Mesendoderm (in vitro differentiated cells): ENCODE measurements at regions not wholly inside any gene's neighbourhood (a gene's known extent, or its start where the extent isn't known, plus 50 kb on each side); places are given as distances from the start of the nearest gene placed in this dataset.

Experiments
- DNase-seq: peaks from one replicate; pipeline ENCODE4 v3.0.0; 2013
- H2AK5ac ChIP-seq: 2 replicates; pipeline ENCODE4 v1.6.1; 2013; ENCODE audit warnings: low read length, inconsistent platforms
- H2BK120ac ChIP-seq: 2 replicates; pipeline ENCODE4 v1.6.1; 2013; ENCODE audit warnings: low read depth, mild to moderate bottlenecking, low read length, moderate library complexity, mixed read lengths
- H2BK15ac ChIP-seq: replicated peaks from 2 replicates; pipeline ENCODE4 v1.6.1; 2013; ENCODE audit warnings: low read depth, mild to moderate bottlenecking, moderate library complexity
- H2BK5ac ChIP-seq: 2 replicates; pipeline ENCODE4 v1.6.1; 2013; ENCODE audit warnings: low read length, inconsistent platforms
- H3K18ac ChIP-seq: 2 replicates; pipeline ENCODE4 v1.6.1; 2013; ENCODE audit warnings: mild to moderate bottlenecking, low read length, mixed read lengths
- H3K23ac ChIP-seq: one replicate; pipeline ENCODE4 v1.6.1; 2013; ENCODE audit warnings: low read length
- H3K27ac ChIP-seq: 2 replicates; pipeline ENCODE4 v1.5.1; 2013; ENCODE audit warnings: low read depth, mild to moderate bottlenecking, inconsistent platforms, low read length, moderate library complexity
- H3K27me3 ChIP-seq: 2 replicates; pipeline ENCODE4 v1.6.1; 2013; ENCODE audit warnings: low read length, control low read depth, mild to moderate bottlenecking, inconsistent platforms; ENCODE audit not compliant: insufficient read depth, poor library complexity
- H3K36me3 ChIP-seq: 2 replicates; pipeline ENCODE4 v1.6.1; 2013; ENCODE audit warnings: low read length, inconsistent platforms; ENCODE audit not compliant: control insufficient read depth, insufficient read depth
- H3K4ac ChIP-seq: one replicate; pipeline ENCODE4 v1.6.1; 2013; ENCODE audit warnings: low read depth, mild to moderate bottlenecking, low read length, moderate library complexity
- H3K4me1 ChIP-seq: 2 replicates; pipeline ENCODE4 v1.6.1; 2013; ENCODE audit warnings: low read depth, low read length, inconsistent platforms; ENCODE audit not compliant: control insufficient read depth
- H3K4me2 ChIP-seq: 2 replicates; pipeline ENCODE4 v1.6.1; 2013; ENCODE audit warnings: low read length
- H3K4me3 ChIP-seq: 2 replicates; pipeline ENCODE4 v1.5.1; 2013; ENCODE audit warnings: mild to moderate bottlenecking, low read length
- H3K56ac ChIP-seq: one replicate; pipeline ENCODE4 v1.6.1; 2013; ENCODE audit warnings: low read length
- H3K79me1 ChIP-seq: 2 replicates; pipeline ENCODE4 v1.6.1; 2013; ENCODE audit warnings: low read length, inconsistent platforms
- H3K79me2 ChIP-seq: 2 replicates; pipeline ENCODE4 v1.6.1; 2013; ENCODE audit warnings: mild to moderate bottlenecking, low read length; ENCODE audit not compliant: control insufficient read depth, insufficient read depth
- H3K9ac ChIP-seq: 2 replicates; pipeline ENCODE4 v1.6.1; 2013; ENCODE audit warnings: low read length, inconsistent platforms
- H4K5ac ChIP-seq: one replicate; pipeline ENCODE4 v1.6.1; 2013; ENCODE audit warnings: low read length
- H4K8ac ChIP-seq: one replicate; pipeline ENCODE4 v1.6.1; 2013; ENCODE audit warnings: low read depth, mild to moderate bottlenecking, control low read depth, low read length, moderate library complexity
- WGBS: extraction: QIAGEN DNeasy Blood & Tissue Kit; methylation state at CpG from one replicate; pipeline ENCODE4 v1.1.7; 2013; ENCODE audit warnings: low lambda C conversion rate, missing lambda C conversion rate; ENCODE audit not compliant: insufficient coverage; ENCODE audit errors: extremely low coverage; 5-methylcytosine and 5-hydroxymethylcytosine counted together

- no peak overlapping the region for H2BK15ac ChIP-seq
- no peaks in the 10 kb centered on the region for H3K79me1 ChIP-seq
- H3K4ac ChIP-seq = no peak overlapping the region
- H3K23ac ChIP-seq = no peak overlapping the region
- H3K9ac ChIP-seq = no peak overlapping the region
- H3K36me3 ChIP-seq = no peaks in the 10 kb centered on the region
- H3K79me2 ChIP-seq = no peaks in the 10 kb centered on the region
- no peak overlapping the region for H2AK5ac ChIP-seq
- H3K4me3 ChIP-seq = no peak overlapping the region
- H2BK120ac ChIP-seq = no peak overlapping the region
- no peak overlapping the region for H2BK5ac ChIP-seq
- no peak overlapping the region for H3K27ac ChIP-seq
- no peak overlapping the region for H3K56ac ChIP-seq
- H3K4me1 ChIP-seq = no peaks in the 10 kb centered on the region
- no peak overlapping the region for H3K18ac ChIP-seq
- H4K5ac ChIP-seq = no peak overlapping the region
- no peak overlapping the region for H3K4me2 ChIP-seq
- no peaks in the 10 kb centered on the region for H3K27me3 ChIP-seq
- no peak overlapping the region for H4K8ac ChIP-seq
- no peak for DNase-seq
- WGBS = no CpG with 5 or more reads among the region's 8 CpGs
These were observed 170.5 kb downstream of the IRS2 start for GRCh38 chr13:109615721-109616420.

DNA sequence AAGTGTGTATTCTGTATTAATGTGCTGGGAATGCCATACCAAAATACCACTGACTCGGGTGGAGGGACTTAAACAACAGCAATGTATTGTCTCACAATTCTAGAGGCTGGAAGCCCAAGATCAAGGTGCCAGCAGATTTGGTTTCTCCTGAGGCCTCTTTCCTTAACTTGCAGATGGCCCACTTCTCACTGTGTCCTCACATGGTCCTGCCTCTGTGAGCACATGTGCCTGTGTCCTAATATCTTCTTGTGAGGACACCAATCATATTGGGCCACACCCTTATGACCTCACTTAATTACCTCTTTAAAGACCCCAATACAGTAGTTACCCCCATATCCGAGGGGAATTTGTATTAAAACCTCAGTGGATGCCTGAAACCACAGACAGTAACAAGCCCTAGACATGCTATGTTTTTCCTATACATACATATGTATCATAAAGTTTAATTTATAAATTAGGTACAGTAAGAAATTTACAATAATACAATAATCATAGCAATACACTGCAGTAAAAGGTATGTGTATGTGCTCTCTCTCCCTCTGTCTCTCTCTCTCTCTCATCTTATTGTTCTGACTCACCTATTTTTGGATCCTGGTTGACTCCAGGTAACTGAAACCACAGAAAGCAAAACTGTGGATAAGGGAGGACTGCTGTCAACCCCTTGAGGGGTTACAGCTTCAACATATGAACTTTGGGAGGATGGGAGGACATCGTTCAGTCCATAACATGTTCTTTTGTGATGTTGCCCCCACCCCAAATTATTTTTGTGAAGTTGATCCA is 174.3 kb downstream of the IRS2 start:
- H3K18ac ChIP-seq = no peak overlapping the region
- no CpG with 5 or more reads among the region's 3 CpGs for WGBS

DNA sequence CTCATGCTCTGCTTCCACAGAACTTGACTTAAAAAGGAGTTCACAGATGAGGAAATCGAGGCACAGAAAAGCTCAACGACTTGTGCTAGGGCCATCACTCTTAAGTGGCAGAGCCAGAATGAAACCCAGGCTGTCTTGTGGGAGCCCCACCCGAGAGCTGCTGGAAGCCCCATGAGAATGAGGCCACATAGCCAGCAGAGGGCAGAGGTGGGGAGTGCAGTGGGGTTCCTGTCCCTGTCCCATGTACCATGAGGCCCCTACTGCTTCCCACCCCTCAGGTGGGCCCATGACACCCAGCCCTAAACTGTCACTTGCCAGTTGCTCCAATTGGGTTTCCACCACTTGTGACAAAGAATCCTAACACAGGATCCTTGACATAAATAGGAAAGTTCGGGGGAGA is 175.9 kb downstream of the IRS2 start:
- no peaks in the 10 kb centered on the region for H3K4me1 ChIP-seq
- no peaks in the 10 kb centered on the region for H3K27me3 ChIP-seq
- H2BK120ac ChIP-seq = no peak overlapping the region
- DNase-seq = peak; percentile 56
- H3K4ac ChIP-seq = no peak overlapping the region
- WGBS = no CpG with 5 or more reads among the region's 4 CpGs
- H3K27ac ChIP-seq = no peak overlapping the region
- no peak overlapping the region for H2AK5ac ChIP-seq
- H3K23ac ChIP-seq = no peak overlapping the region
- H2BK15ac ChIP-seq = no peak overlapping the region
- H3K56ac ChIP-seq = no peak overlapping the region
- H2BK5ac ChIP-seq = no peak overlapping the region
- no peaks in the 10 kb centered on the region for H3K36me3 ChIP-seq
- H3K4me3 ChIP-seq = no peak overlapping the region
- H3K79me1 ChIP-seq = no peaks in the 10 kb centered on the region
- no peak overlapping the region for H4K5ac ChIP-seq
- no peak overlapping the region for H3K18ac ChIP-seq
- no peak overlapping the region for H3K4me2 ChIP-seq
- no peak overlapping the region for H3K9ac ChIP-seq
- no peaks in the 10 kb centered on the region for H3K79me2 ChIP-seq
- H4K8ac ChIP-seq = no peak overlapping the region

More for the DNA sequence above, 174.3 kb downstream of the IRS2 start:
- Histone ChIP-seq H3K23ac (no peak overlapping the region), H3K4me2 (no peak overlapping the region), H2BK120ac (no peak overlapping the region), H4K8ac (no peak overlapping the region), H3K9ac (no peak overlapping the region), H3K4me1 (no peaks in the 10 kb centered on the region), H3K27me3 (no peaks in the 10 kb centered on the region), H3K79me1 (no peaks in the 10 kb centered on the region), H3K4me3 (no peak overlapping the region), H2AK5ac (no peak overlapping the region), H3K4ac (no peak overlapping the region), H3K56ac (no peak overlapping the region), H2BK15ac (no peak overlapping the region), H3K79me2 (no peaks in the 10 kb centered on the region), H2BK5ac (no peak overlapping the region), H3K36me3 (no peaks in the 10 kb centered on the region), H3K27ac (no peak overlapping the region), H4K5ac (no peak overlapping the region)
- DNase-seq = no peak

DNA sequence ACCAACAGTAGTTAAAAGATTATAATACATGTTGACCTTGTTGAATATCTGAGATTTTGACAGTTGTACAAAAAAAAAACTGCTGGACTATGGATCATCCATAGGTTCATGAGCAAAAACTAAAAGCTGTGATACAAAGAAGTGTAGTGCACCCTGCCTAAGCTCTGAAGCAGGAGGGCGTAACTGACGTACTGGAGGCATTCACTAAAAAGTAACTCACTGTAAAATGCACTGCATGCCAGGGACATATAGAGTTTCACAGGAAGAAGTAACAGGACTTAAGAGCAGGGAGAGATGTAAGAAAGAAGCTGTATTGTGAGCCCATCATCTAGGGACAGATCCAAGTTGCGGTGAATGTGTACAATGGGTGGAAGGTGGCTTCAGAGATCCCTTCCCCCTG is 177.9 kb downstream of the IRS2 start:
- Histone ChIP-seq H2AK5ac (no peak overlapping the region), H3K23ac (no peak overlapping the region), H2BK5ac (no peak overlapping the region), H3K4me2 (no peak overlapping the region), H3K36me3 (no peaks in the 10 kb centered on the region), H2BK15ac (no peak overlapping the region), H3K79me2 (no peaks in the 10 kb centered on the region), H3K79me1 (no peaks in the 10 kb centered on the region), H3K27ac (no peak overlapping the region), H3K27me3 (no peaks in the 10 kb centered on the region), H3K56ac (no peak overlapping the region), H3K4me1 (no peaks in the 10 kb centered on the region), H4K8ac (no peak overlapping the region), H2BK120ac (no peak overlapping the region), H4K5ac (no peak overlapping the region), H3K18ac (no peak overlapping the region), H3K4me3 (no peak overlapping the region), H3K9ac (no peak overlapping the region), H3K4ac (no peak overlapping the region)
- WGBS = no CpG with 5 or more reads among the region's 3 CpGs
- DNase-seq = no peak

GRCh38 chr13:109608059-109608458 is 178.3 kb downstream of the IRS2 start:
- H3K4me3 ChIP-seq = no peak overlapping the region

More at GRCh38 chr13:109608059-109608458, 178.3 kb downstream of the IRS2 start:
- no peak overlapping the region for H2BK120ac ChIP-seq
- H3K4me1 ChIP-seq = no peaks in the 10 kb centered on the region
- no peak overlapping the region for H3K18ac ChIP-seq
- no peak overlapping the region for H2AK5ac ChIP-seq
- no peak overlapping the region for H3K4ac ChIP-seq
- WGBS = no CpG with 5 or more reads among the region's 3 CpGs
- no peak overlapping the region for H3K9ac ChIP-seq
- no peak for DNase-seq
- H3K4me2 ChIP-seq = no peak overlapping the region
- H3K79me1 ChIP-seq = no peaks in the 10 kb centered on the region
- no peak overlapping the region for H4K5ac ChIP-seq
- no peak overlapping the region for H2BK15ac ChIP-seq
- no peaks in the 10 kb centered on the region for H3K27me3 ChIP-seq
- no peaks in the 10 kb centered on the region for H3K79me2 ChIP-seq
- no peak overlapping the region for H3K23ac ChIP-seq
- H3K27ac ChIP-seq = no peak overlapping the region
- no peak overlapping the region for H3K56ac ChIP-seq
- H4K8ac ChIP-seq = no peak overlapping the region
- no peak overlapping the region for H2BK5ac ChIP-seq
- no peaks in the 10 kb centered on the region for H3K36me3 ChIP-seq
